Epithelial cell of proximal tubule (primary cell): ENCODE measurements at regions not wholly inside any gene's neighbourhood (a gene's known extent, or its start where the extent isn't known, plus 50 kb on each side); places are given as distances from the start of the nearest gene placed in this dataset.

Source experiments
- DNase-seq: peaks from one replicate; pipeline ENCODE4 v3.0.0-alpha.2; 2011; ENCODE audit warnings: low read depth
- H3K4me3 ChIP-seq: 2 replicates; pipeline ENCODE4 v1.5.1; 2011; ENCODE audit warnings: low read depth, mild to moderate bottlenecking, low read length
- CTCF ChIP-seq: conservative IDR thresholded peaks from 2 replicates; pipeline ENCODE4 v1.5.1; 2012; ENCODE audit warnings: low read depth, mild to moderate bottlenecking, low read length

- no peak overlapping the region for H3K4me3 ChIP-seq
- no peak for TF ChIP-seq CTCF
- DNase-seq: no peak
Measured at GRCh38 chr3:5754602-5755001, 567.1 kb downstream of the EDEM1 start.

- no peak for DNase-seq
- H3K4me3 ChIP-seq: no peak overlapping the region
Measured at GRCh38 chr3:5756443-5756842, 568.9 kb downstream of the EDEM1 start.

GRCh38 chr3:5757213-5757804 is 569.8 kb downstream of the EDEM1 start:
- no peak overlapping the region for H3K4me3 ChIP-seq
- no peak for TF ChIP-seq CTCF
- no peak for DNase-seq

More at GRCh38 chr3:5756443-5756842, 568.9 kb downstream of the EDEM1 start:
- TF ChIP-seq CTCF: no peak

- DNase-seq: no peak
- TF ChIP-seq CTCF: no peak
- H3K4me3 ChIP-seq: no peak overlapping the region
Measured at GRCh38 chr3:5758699-5759098, 571.2 kb downstream of the EDEM1 start.

GRCh38 chr3:5762506-5762905 is 575.0 kb downstream of the EDEM1 start:
- no peak overlapping the region for H3K4me3 ChIP-seq
- no peak for TF ChIP-seq CTCF
- DNase-seq: no peak

GRCh38 chr3:5766848-5767247 is 579.3 kb downstream of the EDEM1 start:
- no peak for TF ChIP-seq CTCF
- no peak for DNase-seq
- no peak overlapping the region for H3K4me3 ChIP-seq

GRCh38 chr3:5767304-5767703 is 579.8 kb downstream of the EDEM1 start:
- no peak overlapping the region for H3K4me3 ChIP-seq
- DNase-seq: no peak
- no peak for TF ChIP-seq CTCF
